PC-3 (cell line): ENCODE measurements at regions not wholly inside any gene's neighbourhood (a gene's known extent, or its start where the extent isn't known, plus 50 kb on each side); places are given as distances from the start of the nearest gene placed in this dataset.
A peak's percentile ranks its signal among the peaks of the same experiment; 100 is the strongest.

ENCODE experiments used
- ATAC-seq: fragments of 200-7000 bp; cut with Tn5 transposase; 2 replicates; pipeline ENCODE4 v1.9.1; 2020; ENCODE audit warnings: mild to moderate bottlenecking, moderate library complexity
- BruUV-seq: library from RNA; stranded (reverse); fragments of 400-500 nt; replicated peaks from 2 replicates; lab custom pipeline; 2021; lab: Mats Ljungman, UMichigan
- CTCF ChIA-PET: fragments of 300-600 bp; sonication (Branson Sonifier 250); formaldehyde crosslinking; loops from one replicate; lab custom pipeline; 2022; ENCODE audit warnings: antibody characterized with exemption; lab: Charles Lee
- POLR2A ChIA-PET: fragments of 300-600 bp; sonication (Branson Sonifier 250); formaldehyde crosslinking; loops from one replicate; lab custom pipeline; 2022; ENCODE audit warnings: antibody characterized with exemption; ENCODE audit not compliant: unreplicated experiment; lab: Charles Lee
- DNase-seq: peaks from one replicate; pipeline ENCODE4 v3.0.0-alpha.2; 2015
- H2AFZ ChIP-seq: fragments of 300-600 bp; sonication (generic); 2 replicates; pipeline ENCODE4 v1.6.0; 2016; ENCODE audit warnings: antibody characterized with exemption, low read length
- H3F3A ChIP-seq: fragments of 300-600 bp; sonication (generic); one replicate; pipeline ENCODE4 v1.6.0; 2017; ENCODE audit warnings: antibody characterized with exemption, low read length, control low read depth, mild to moderate bottlenecking; ENCODE audit not compliant: unreplicated experiment
- H3K27ac ChIP-seq: fragments of 300-600 bp; sonication (generic); 2 replicates; pipeline ENCODE4 v1.5.1; 2016; ENCODE audit warnings: mild to moderate bottlenecking, low read length
- H3K27me3 ChIP-seq: fragments of 300-600 bp; sonication (generic); 2 replicates; pipeline ENCODE4 v1.6.1; 2016; ENCODE audit warnings: low read length, mixed read lengths
- H3K36me3 ChIP-seq: fragments of 300-600 bp; sonication (generic); 2 replicates; pipeline ENCODE4 v1.6.1; 2016; ENCODE audit warnings: low read depth, mixed run types, low read length, mixed read lengths
- H3K4me1 ChIP-seq: fragments of 300-600 bp; sonication (generic); 2 replicates; pipeline ENCODE4 v1.5.1; 2016; ENCODE audit warnings: low read length; ENCODE audit not compliant: insufficient read depth
- H3K4me2 ChIP-seq: fragments of 300-600 bp; sonication (generic); 2 replicates; pipeline ENCODE4 v1.6.0; 2016; ENCODE audit warnings: low read length
- H3K4me3 ChIP-seq: fragments of 300-600 bp; sonication (generic); 2 replicates; pipeline ENCODE4 v1.5.1; 2016; ENCODE audit warnings: mild to moderate bottlenecking, low read length, mixed read lengths
- H3K79me2 ChIP-seq: fragments of 300-600 bp; sonication (generic); 2 replicates; pipeline ENCODE4 v1.6.1; 2017; ENCODE audit warnings: low read length, mixed read lengths
- H3K9ac ChIP-seq: fragments of 300-600 bp; sonication (generic); 2 replicates; pipeline ENCODE4 v1.6.0; 2016; ENCODE audit warnings: mild to moderate bottlenecking, low read length
- H3K9me2 ChIP-seq: fragments of 300-600 bp; sonication (generic); replicated peaks from 2 replicates; pipeline ENCODE4 v1.6.1; 2016; ENCODE audit warnings: mixed run types, low read length, mixed read lengths
- H3K9me3 ChIP-seq: fragments of 300-600 bp; sonication (generic); 2 replicates; pipeline ENCODE4 v1.6.1; 2016; ENCODE audit warnings: low read length, mixed read lengths
- H4K20me1 ChIP-seq: fragments of 300-600 bp; sonication (generic); 2 replicates; pipeline ENCODE4 v1.6.1; 2016; ENCODE audit warnings: low read length, mixed read lengths
- CTCF ChIP-seq: fragments of 300-600 bp; sonication (generic); conservative IDR thresholded peaks from 2 replicates; pipeline ENCODE4 v1.5.1; 2017; ENCODE audit warnings: antibody characterized with exemption, low read depth, mild to moderate bottlenecking, low read length
- EZH2 ChIP-seq: fragments of 300-600 bp; sonication (generic); IDR thresholded peaks from one replicate; pipeline ENCODE4 v1.6.1; 2017; ENCODE audit warnings: antibody characterized with exemption, mild to moderate bottlenecking, low read length; ENCODE audit not compliant: unreplicated experiment
- EZH2phosphoT487 ChIP-seq: fragments of 300-600 bp; sonication (generic); IDR thresholded peaks from 2 replicates; pipeline ENCODE4 v1.6.1; 2018; ENCODE audit warnings: mild to moderate bottlenecking, antibody characterized with exemption, low read length, borderline replicate concordance
- intact Hi-C: fragments of 100-400 bp; cut with micrococcal nuclease; formaldehyde crosslinking; loops from 2 replicates; pipeline ENCODE4 v1.9.0; 2023

- H3K9me3 ChIP-seq, result no peaks in the 10 kb centered on the region
- H3K4me2 ChIP-seq, result peak overlapping the region; percentile 83
- peaks cover 10% of the 10 kb centered on the region for H3F3A ChIP-seq
- no peaks in the 10 kb centered on the region for H3K27me3 ChIP-seq
- TF ChIP-seq EZH2phosphoT487 (no peak), EZH2 (no peak), CTCF (no peak)
- peak; percentile 94 for DNase-seq
- peak overlapping the region; percentile 99 for H3K27ac ChIP-seq
- TSS peak; percentile 94 for BruUV-seq
- POLR2A ChIA-PET, result interaction anchor here (0.6 to 0.7 kb wide), 5 partner anchors 12 to 412 kb away, joined by 3 to 7 read pairs (median 4); no protein-coding TSS in a partner anchor
- no peaks in the 10 kb centered on the region for H4K20me1 ChIP-seq
- H3K4me3 ChIP-seq, result peak overlapping the region; percentile 57
- CTCF ChIA-PET, result interaction anchor here (0.6 to 0.7 kb wide), 2 partner anchors 29 to 31 kb away, joined by 3 to 6 read pairs; no protein-coding TSS in a partner anchor
- H3K79me2 ChIP-seq, result no peaks in the 10 kb centered on the region
- ATAC-seq, result peak; percentile 53
- intact Hi-C loops, result loop anchor here (2.0 kb wide), 2 partner anchors 48 to 152 kb away; no protein-coding TSS in a partner anchor
- H3K9ac ChIP-seq, result peak overlapping the region; percentile 89
- no peak overlapping the region for H2AFZ ChIP-seq
- H3K36me3 ChIP-seq, result no peaks in the 10 kb centered on the region
- no peaks in the 10 kb centered on the region for H3K9me2 ChIP-seq
- H3K4me1 ChIP-seq, result peaks cover 55% of the 10 kb centered on the region
Measured at GRCh38 chr15:62896380-62896866, 146.1 kb upstream of the TPM1 start.

GRCh38 chr15:62896969-62897486 is 145.5 kb upstream of the TPM1 start:
- Histone ChIP-seq H3K4me3 (peak overlapping the region; percentile 43; the same call in 1 of the 2 replicates), H3K4me1 (peaks cover 55% of the 10 kb centered on the region)
- POLR2A ChIA-PET, result interaction anchor here (0.6 kb wide), 3 partner anchors 12 to 126 kb away, joined by 3 to 7 read pairs (median 3); no protein-coding TSS in a partner anchor

More at GRCh38 chr15:62896969-62897486, 145.5 kb upstream of the TPM1 start:
- Histone ChIP-seq H3K27ac (peak overlapping the region; percentile 99), H4K20me1 (no peaks in the 10 kb centered on the region), H3K27me3 (no peaks in the 10 kb centered on the region), H3K36me3 (no peaks in the 10 kb centered on the region), H3K9me3 (no peaks in the 10 kb centered on the region), H3K9me2 (no peaks in the 10 kb centered on the region), H3F3A (peaks cover 10% of the 10 kb centered on the region), H2AFZ (0 out of 2 replicates have a peak overlapping the region, but pooled peaks have one; percentile 43), H3K4me2 (peak overlapping the region; percentile 83), H3K79me2 (no peaks in the 10 kb centered on the region), H3K9ac (peak overlapping the region; percentile 89)
- TF ChIP-seq CTCF (no peak), EZH2phosphoT487 (no peak), EZH2 (no peak)
- CTCF ChIA-PET, result no interaction called here
- intact Hi-C loops, result loop anchor here (2.0 kb wide), 2 partner anchors 48 to 152 kb away; no protein-coding TSS in a partner anchor
- ATAC-seq (peak; percentile 85), DNase-seq (peak; percentile 97)
- no TSS peak for BruUV-seq
